Right renal pelvis (tissue), 4 donors: ENCODE measurements at regions not wholly inside any gene's neighbourhood (a gene's known extent, or its start where the extent isn't known, plus 50 kb on each side); places are given as distances from the start of the nearest gene placed in this dataset.
A peak's percentile ranks its signal among the peaks of the same experiment; 100 is the strongest.
"Not testable (repeated sequence)": the region's sequence is repeated elsewhere in the genome, so short reads cannot be mapped to it uniquely, and the experiment has no call there.

Experiments used
- DNase-seq, 4 donors: peaks; one replicate each; pipeline ENCODE4 v3.0.0-alpha.2; 2013; ENCODE audit warnings: low read depth in 4 of 4, low spot score in 3 of 4, missing footprints in 1 of 4

GRCh38 chr6:105860927-105861326, 225.2 kb upstream of the PRDM1 start:
- DNase-seq, result not testable (repeated sequence)

GRCh38 chr6:105859457-105859856, 226.7 kb upstream of the PRDM1 start:
- no peak for DNase-seq

GRCh38 chr6:105858639-105859038, 227.5 kb upstream of the PRDM1 start:
- DNase-seq, result not testable (repeated sequence)

GRCh38 chr6:105855433-105855832, 230.7 kb upstream of the PRDM1 start:
- no peak for DNase-seq

- DNase-seq, result not testable (repeated sequence)
These were observed 232.2 kb upstream of the PRDM1 start for GRCh38 chr6:105853979-105854378.

- DNase-seq, result no peak
These were observed 234.5 kb upstream of the PRDM1 start for GRCh38 chr6:105851606-105852005.

- no peak for DNase-seq
These were observed 235.0 kb upstream of the PRDM1 start for GRCh38 chr6:105851113-105851580.

GRCh38 chr6:105850261-105851112, 235.6 kb upstream of the PRDM1 start:
- DNase-seq, result no peak

- no peak for DNase-seq
These were observed 236.4 kb upstream of the PRDM1 start for GRCh38 chr6:105849746-105850145.

GRCh38 chr6:105847433-105847832, 238.7 kb upstream of the PRDM1 start:
- DNase-seq, result no peak

GRCh38 chr6:105844275-105844883, 241.8 kb upstream of the PRDM1 start:
- DNase-seq, result no peak

- DNase-seq, result no peak
These were observed 246.9 kb upstream of the PRDM1 start for GRCh38 chr6:105839266-105839665.

- DNase-seq, result no peak
These were observed 248.0 kb upstream of the PRDM1 start for GRCh38 chr6:105838171-105838570.

GRCh38 chr6:105836889-105837288, 249.2 kb upstream of the PRDM1 start:
- peak in 1 of 4 donors; percentile 20 for DNase-seq

- no peak for DNase-seq
These were observed 249.8 kb upstream of the PRDM1 start for GRCh38 chr6:105836379-105836778.

- DNase-seq, result no peak
These were observed 250.8 kb upstream of the PRDM1 start for GRCh38 chr6:105835373-105835772.

GRCh38 chr6:105833959-105834947, 251.9 kb upstream of the PRDM1 start:
- DNase-seq, result no peak

GRCh38 chr6:105832313-105832761, 253.8 kb upstream of the PRDM1 start:
- DNase-seq, result no peak

GRCh38 chr6:105831311-105832097, 254.6 kb upstream of the PRDM1 start:
- DNase-seq, result no peak

GRCh38 chr6:105825210-105825609, 260.9 kb upstream of the PRDM1 start:
- DNase-seq, result no peak
